Neuron (in vitro differentiated cells): ENCODE measurements at regions not wholly inside any gene's neighbourhood (a gene's known extent, or its start where the extent isn't known, plus 50 kb on each side); places are given as distances from the start of the nearest gene placed in this dataset.
"Not testable (repeated sequence)": the region's sequence is repeated elsewhere in the genome, so short reads cannot be mapped to it uniquely, and the experiment has no call there.

Experiments used
- H2AFZ ChIP-seq: one replicate; pipeline ENCODE4 v1.6.1; 2013; ENCODE audit warnings: low read depth, mild to moderate bottlenecking, inconsistent platforms, low read length, moderate library complexity
- H3K27me3 ChIP-seq: one replicate; pipeline ENCODE4 v1.6.1; 2013; ENCODE audit warnings: low read length; ENCODE audit not compliant: insufficient read depth
- H3K36me3 ChIP-seq: one replicate; pipeline ENCODE4 v1.6.1; 2013; ENCODE audit warnings: low read length; ENCODE audit not compliant: insufficient read depth
- H3K4me1 ChIP-seq: one replicate; pipeline ENCODE4 v1.6.1; 2013; ENCODE audit warnings: low read length; ENCODE audit not compliant: insufficient read depth
- H3K4me3 ChIP-seq: 2 replicates; pipeline ENCODE4 v1.5.1; 2013; ENCODE audit warnings: mild to moderate bottlenecking, low read length, moderate library complexity
- H3K9me3 ChIP-seq: one replicate; pipeline ENCODE4 v1.6.1; 2013; ENCODE audit warnings: low read length

GRCh38 chr14:51593397-51593796 is 58.3 kb upstream of the FRMD6 start:
- H2AFZ ChIP-seq: no peak overlapping the region
- H3K4me1 ChIP-seq: no peaks in the 10 kb centered on the region
- no peaks in the 10 kb centered on the region for H3K36me3 ChIP-seq
- no peak overlapping the region for H3K4me3 ChIP-seq
- no peaks in the 10 kb centered on the region for H3K9me3 ChIP-seq
- H3K27me3 ChIP-seq: no peaks in the 10 kb centered on the region

GRCh38 chr14:51595881-51596455 is 55.7 kb upstream of the FRMD6 start:
- H3K27me3 ChIP-seq: no peaks in the 10 kb centered on the region
- no peak overlapping the region for H2AFZ ChIP-seq
- H3K36me3 ChIP-seq: no peaks in the 10 kb centered on the region
- no peaks in the 10 kb centered on the region for H3K4me1 ChIP-seq
- H3K9me3 ChIP-seq: no peaks in the 10 kb centered on the region
- no peak overlapping the region for H3K4me3 ChIP-seq

- H3K9me3 ChIP-seq: no peaks in the 10 kb centered on the region
- no peaks in the 10 kb centered on the region for H3K4me1 ChIP-seq
- H2AFZ ChIP-seq: no peak overlapping the region
- no peaks in the 10 kb centered on the region for H3K36me3 ChIP-seq
- H3K27me3 ChIP-seq: no peaks in the 10 kb centered on the region
- H3K4me3 ChIP-seq: no peak overlapping the region
Observed at GRCh38 chr14:51596488-51597117, 55.1 kb upstream of the FRMD6 start.

GRCh38 chr14:51597261-51598001 is 54.3 kb upstream of the FRMD6 start:
- Histone ChIP-seq H3K4me3 (no peak overlapping the region), H3K27me3 (no peaks in the 10 kb centered on the region), H2AFZ (no peak overlapping the region), H3K4me1 (no peaks in the 10 kb centered on the region), H3K36me3 (no peaks in the 10 kb centered on the region), H3K9me3 (no peaks in the 10 kb centered on the region)

- H3K36me3 ChIP-seq, H3K27me3 ChIP-seq, H3K4me1 ChIP-seq, H3K4me3 ChIP-seq, H3K9me3 ChIP-seq, H2AFZ ChIP-seq: not testable (repeated sequence)
Observed at GRCh38 chr14:51598924-51599600, 52.6 kb upstream of the FRMD6 start.

GRCh38 chr14:51600658-51601057 is 51.1 kb upstream of the FRMD6 start:
- Histone ChIP-seq H3K27me3 (no peaks in the 10 kb centered on the region), H3K36me3 (no peaks in the 10 kb centered on the region), H2AFZ (no peak overlapping the region), H3K4me3 (no peak overlapping the region), H3K9me3 (no peaks in the 10 kb centered on the region), H3K4me1 (no peaks in the 10 kb centered on the region)
